ENCODE measurements at regions not wholly inside any gene's neighbourhood (a gene's known extent, or its start where the extent isn't known, plus 50 kb on each side); places are given as distances from the start of the nearest gene placed in this dataset.

DNA sequence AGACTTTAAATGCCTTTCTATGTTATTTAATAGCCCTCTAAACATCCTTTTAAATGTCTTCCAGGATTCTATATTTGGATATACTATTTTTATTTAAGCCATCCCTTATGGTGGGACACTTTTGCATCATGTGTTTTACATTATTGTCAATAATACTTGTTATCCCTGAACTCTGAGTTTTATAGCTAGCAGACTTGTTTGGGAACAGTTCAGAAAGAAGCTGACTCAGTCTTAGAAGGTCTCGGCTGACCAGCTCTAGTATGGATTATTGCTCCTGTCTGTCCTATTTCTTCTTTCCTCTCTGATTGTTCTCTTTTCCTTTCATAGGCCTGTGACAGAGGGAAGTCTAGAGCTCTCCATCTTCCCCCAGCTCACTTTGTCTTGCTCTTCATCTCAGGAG, 77.3 kb upstream of the CXCR4 start:
- H4K8ac ChIP-seq (ENCODE audit: low read depth, low read length) = no peak overlapping the region
- H3K27me3 ChIP-seq (ENCODE audit: insufficient read depth, low read length, poor library complexity) = no peaks in the 10 kb centered on the region
- H2BK5ac ChIP-seq (ENCODE audit: low read length) = no peak overlapping the region
- no peaks in the 10 kb centered on the region for H3K4me1 ChIP-seq (ENCODE audit: control insufficient read depth, low read depth, low read length)
- DNase-seq = no peak
- H3K23ac ChIP-seq (ENCODE audit: low read length) = no peak overlapping the region
- H3K79me1 ChIP-seq (ENCODE audit: low read length) = no peaks in the 10 kb centered on the region
- no peak overlapping the region for H3K56ac ChIP-seq (ENCODE audit: low read length)
- no peak overlapping the region for H3K4me3 ChIP-seq (ENCODE audit: low read length)
- no peak overlapping the region for H2BK15ac ChIP-seq (replicated peaks; ENCODE audit: low read depth)
- H3K79me2 ChIP-seq (ENCODE audit: control insufficient read depth, insufficient read depth, low read length) = no peaks in the 10 kb centered on the region
- no peak overlapping the region for H3K4me2 ChIP-seq (ENCODE audit: low read length)
- no peak overlapping the region for H2BK120ac ChIP-seq (ENCODE audit: low read depth, low read length)
- H3K36me3 ChIP-seq (ENCODE audit: control insufficient read depth, insufficient read depth, low read length) = no peaks in the 10 kb centered on the region
- no peak overlapping the region for H3K18ac ChIP-seq (ENCODE audit: low read length)
- no peak overlapping the region for H3K9ac ChIP-seq (ENCODE audit: low read length)
- WGBS (ENCODE audit: extremely low coverage, insufficient coverage, low lambda C conversion rate) = no CpG with 5 or more reads among the region's 1 CpG
- no peak overlapping the region for H3K27ac ChIP-seq (ENCODE audit: low read depth, low read length)
- H4K5ac ChIP-seq (ENCODE audit: low read length) = no peak overlapping the region
- H2AK5ac ChIP-seq (ENCODE audit: low read length) = no peak overlapping the region
- H3K4ac ChIP-seq (ENCODE audit: low read depth, low read length) = no peak overlapping the region

DNA sequence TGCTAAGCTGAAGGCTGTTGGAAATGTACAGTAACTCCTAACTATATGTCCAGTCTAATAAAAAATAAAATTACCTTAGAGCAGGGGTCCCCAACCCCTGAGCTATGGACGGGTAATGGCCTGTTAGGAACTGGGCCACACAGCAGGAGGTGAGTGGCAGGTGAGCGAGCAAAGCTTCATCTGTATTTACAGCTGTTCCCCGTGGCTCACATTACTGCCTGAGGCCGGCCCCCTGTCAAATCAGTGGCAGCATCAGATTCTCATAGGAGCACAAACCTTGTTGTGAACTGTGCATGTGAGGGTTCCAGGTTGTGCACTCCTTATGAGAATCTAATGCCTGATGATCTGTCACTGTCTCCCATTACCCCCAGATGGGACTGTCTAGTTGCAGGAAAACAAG, 73.1 kb upstream of the CXCR4 start:
- Histone ChIP-seq H2BK5ac (ENCODE audit: low read length) (no peak overlapping the region), H3K56ac (ENCODE audit: low read length) (no peak overlapping the region), H3K23ac (ENCODE audit: low read length) (no peak overlapping the region), H3K4me2 (ENCODE audit: low read length) (no peak overlapping the region), H2AK5ac (ENCODE audit: low read length) (no peak overlapping the region), H2BK120ac (ENCODE audit: low read depth, low read length) (no peak overlapping the region), H3K4me3 (ENCODE audit: low read length) (no peak overlapping the region), H3K79me1 (ENCODE audit: low read length) (no peaks in the 10 kb centered on the region), H2BK15ac (replicated peaks; ENCODE audit: low read depth) (no peak overlapping the region), H3K4me1 (ENCODE audit: control insufficient read depth, low read depth, low read length) (no peaks in the 10 kb centered on the region), H3K36me3 (ENCODE audit: control insufficient read depth, insufficient read depth, low read length) (no peaks in the 10 kb centered on the region), H3K79me2 (ENCODE audit: control insufficient read depth, insufficient read depth, low read length) (no peaks in the 10 kb centered on the region), H4K5ac (ENCODE audit: low read length) (no peak overlapping the region), H3K27me3 (ENCODE audit: insufficient read depth, low read length, poor library complexity) (no peaks in the 10 kb centered on the region), H4K8ac (ENCODE audit: low read depth, low read length) (no peak overlapping the region), H3K27ac (ENCODE audit: low read depth, low read length) (no peak overlapping the region), H3K4ac (ENCODE audit: low read depth, low read length) (no peak overlapping the region), H3K18ac (ENCODE audit: low read length) (no peak overlapping the region), H3K9ac (ENCODE audit: low read length) (no peak overlapping the region)
- DNase-seq = no peak
- WGBS (ENCODE audit: extremely low coverage, insufficient coverage, low lambda C conversion rate) = no CpG with 5 or more reads among the region's 4 CpGs

DNA sequence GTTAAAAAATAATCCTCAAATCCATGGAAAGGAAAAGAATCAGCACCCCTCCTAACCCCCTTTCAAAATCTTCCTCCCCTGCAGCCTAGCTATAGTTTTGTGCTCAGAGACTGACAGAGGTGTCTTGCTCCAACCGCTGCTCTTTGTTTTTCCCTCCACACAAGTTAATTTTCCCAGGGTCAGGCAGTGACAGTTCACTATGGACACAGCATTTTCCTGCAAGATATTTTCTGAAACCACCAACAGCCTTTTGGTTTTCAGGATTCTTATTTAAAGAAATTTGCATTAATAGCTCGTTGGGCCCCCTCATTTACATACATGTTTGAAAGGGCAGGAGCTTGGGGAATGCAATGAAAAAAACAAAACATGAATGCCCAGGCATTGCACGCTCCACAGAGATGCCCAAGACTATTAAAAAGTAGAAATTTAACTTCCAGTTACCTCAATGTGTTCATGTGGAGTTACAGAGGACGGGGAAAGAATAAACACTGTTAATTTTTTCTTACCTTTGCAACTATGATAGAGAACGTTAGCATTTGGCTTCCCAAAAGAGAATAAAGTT, 71.4 kb upstream of the CXCR4 start:
- H2AK5ac ChIP-seq (ENCODE audit: low read length) = no peak overlapping the region
- no peak overlapping the region for H3K9ac ChIP-seq (ENCODE audit: low read length)
- no peak overlapping the region for H3K18ac ChIP-seq (ENCODE audit: low read length)
- no peaks in the 10 kb centered on the region for H3K79me1 ChIP-seq (ENCODE audit: low read length)
- no peaks in the 10 kb centered on the region for H3K79me2 ChIP-seq (ENCODE audit: control insufficient read depth, insufficient read depth, low read length)
- H3K23ac ChIP-seq (ENCODE audit: low read length) = no peak overlapping the region
- H3K4me3 ChIP-seq (ENCODE audit: low read length) = no peak overlapping the region
- H4K8ac ChIP-seq (ENCODE audit: low read depth, low read length) = no peak overlapping the region
- H2BK120ac ChIP-seq (ENCODE audit: low read depth, low read length) = no peak overlapping the region
- H2BK15ac ChIP-seq (replicated peaks; ENCODE audit: low read depth) = no peak overlapping the region
- H4K5ac ChIP-seq (ENCODE audit: low read length) = no peak overlapping the region
- no peak for DNase-seq
- no peaks in the 10 kb centered on the region for H3K36me3 ChIP-seq (ENCODE audit: control insufficient read depth, insufficient read depth, low read length)
- H3K27me3 ChIP-seq (ENCODE audit: insufficient read depth, low read length, poor library complexity) = no peaks in the 10 kb centered on the region
- H3K4ac ChIP-seq (ENCODE audit: low read depth, low read length) = no peak overlapping the region
- no CpG with 5 or more reads among the region's 5 CpGs for WGBS (ENCODE audit: extremely low coverage, insufficient coverage, low lambda C conversion rate)
- no peak overlapping the region for H3K56ac ChIP-seq (ENCODE audit: low read length)
- no peaks in the 10 kb centered on the region for H3K4me1 ChIP-seq (ENCODE audit: control insufficient read depth, low read depth, low read length)
- no peak overlapping the region for H2BK5ac ChIP-seq (ENCODE audit: low read length)
- no peak overlapping the region for H3K4me2 ChIP-seq (ENCODE audit: low read length)
- H3K27ac ChIP-seq (ENCODE audit: low read depth, low read length) = no peak overlapping the region

DNA sequence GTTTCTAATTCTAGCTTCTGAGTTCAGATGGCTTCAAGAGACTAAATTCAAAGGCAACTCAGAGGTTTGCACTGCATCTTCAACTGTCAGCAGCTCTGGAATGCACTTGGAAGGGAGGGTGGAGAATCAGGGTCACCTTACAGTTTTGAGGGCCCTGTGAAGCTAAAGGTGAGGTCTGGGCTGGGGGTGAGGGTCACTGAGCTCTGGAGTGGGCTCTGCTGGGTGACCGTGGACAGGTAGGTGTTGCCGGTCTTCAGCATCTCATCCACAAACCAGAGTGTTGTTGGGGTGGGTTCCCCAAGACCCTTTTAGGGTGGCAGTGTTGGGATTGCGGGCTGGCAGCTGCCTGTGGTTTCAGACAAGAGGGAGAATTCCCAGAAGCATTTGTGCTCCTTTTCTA, 70.1 kb upstream of the CXCR4 start:
- Histone ChIP-seq H3K4me2 (ENCODE audit: low read length) (no peak overlapping the region), H3K9ac (ENCODE audit: low read length) (no peak overlapping the region), H2BK120ac (ENCODE audit: low read depth, low read length) (no peak overlapping the region), H3K4me3 (ENCODE audit: low read length) (no peak overlapping the region), H3K79me2 (ENCODE audit: control insufficient read depth, insufficient read depth, low read length) (no peaks in the 10 kb centered on the region), H3K79me1 (ENCODE audit: low read length) (no peaks in the 10 kb centered on the region), H3K36me3 (ENCODE audit: control insufficient read depth, insufficient read depth, low read length) (no peaks in the 10 kb centered on the region), H3K4me1 (ENCODE audit: control insufficient read depth, low read depth, low read length) (no peaks in the 10 kb centered on the region), H4K5ac (ENCODE audit: low read length) (no peak overlapping the region), H3K27ac (ENCODE audit: low read depth, low read length) (no peak overlapping the region), H3K4ac (ENCODE audit: low read depth, low read length) (no peak overlapping the region), H3K18ac (ENCODE audit: low read length) (no peak overlapping the region), H3K56ac (ENCODE audit: low read length) (no peak overlapping the region), H3K27me3 (ENCODE audit: insufficient read depth, low read length, poor library complexity) (no peaks in the 10 kb centered on the region), H2AK5ac (ENCODE audit: low read length) (no peak overlapping the region), H3K23ac (ENCODE audit: low read length) (no peak overlapping the region), H2BK5ac (ENCODE audit: low read length) (no peak overlapping the region), H2BK15ac (replicated peaks; ENCODE audit: low read depth) (no peak overlapping the region), H4K8ac (ENCODE audit: low read depth, low read length) (no peak overlapping the region)
- no CpG with 5 or more reads among the region's 3 CpGs for WGBS (ENCODE audit: extremely low coverage, insufficient coverage, low lambda C conversion rate)
- no peak for DNase-seq

DNA sequence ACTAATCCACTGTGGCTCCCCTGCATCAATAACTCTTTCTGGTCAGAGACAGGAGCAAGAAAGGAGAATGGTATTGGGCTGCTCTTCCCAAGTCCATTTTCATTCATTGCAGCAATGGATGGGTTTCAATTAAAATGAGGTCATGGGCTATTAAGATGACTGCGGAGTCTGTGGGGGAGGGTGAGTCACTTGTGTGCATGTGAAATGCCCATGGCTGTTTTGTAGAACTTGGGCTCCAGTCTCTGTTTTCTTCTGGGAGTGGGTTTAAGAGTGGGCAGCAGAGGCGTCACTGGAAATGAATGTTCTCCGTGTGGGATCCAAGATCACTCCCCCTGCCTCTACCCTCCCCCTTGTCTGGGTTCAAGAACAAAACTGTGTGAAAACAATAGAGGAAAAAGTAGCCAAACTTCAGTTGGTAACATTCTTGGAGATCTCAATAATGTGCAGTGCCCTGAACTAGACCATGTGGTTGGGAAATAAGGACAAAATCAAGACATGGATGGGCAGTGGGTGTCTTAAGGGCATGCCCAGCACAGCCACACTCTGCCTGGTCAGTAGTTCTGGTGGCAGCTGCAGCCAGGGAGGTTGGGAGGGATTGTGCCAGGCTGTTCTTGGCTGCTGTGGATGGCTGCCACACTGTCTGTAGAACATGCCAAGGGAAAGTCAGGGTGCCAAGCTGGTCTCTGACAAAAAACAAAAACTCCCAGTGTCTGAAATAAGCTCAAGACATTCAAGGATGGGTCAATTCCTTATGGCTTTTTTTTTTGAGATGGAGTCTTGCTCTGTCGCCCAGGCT, 68.2 kb upstream of the CXCR4 start:
- H3K18ac ChIP-seq (ENCODE audit: low read length) = no peak overlapping the region
- no peak overlapping the region for H2BK120ac ChIP-seq (ENCODE audit: low read depth, low read length)
- H2BK5ac ChIP-seq (ENCODE audit: low read length) = no peak overlapping the region
- no peak overlapping the region for H4K8ac ChIP-seq (ENCODE audit: low read depth, low read length)
- H3K4me1 ChIP-seq (ENCODE audit: control insufficient read depth, low read depth, low read length) = no peaks in the 10 kb centered on the region
- H3K23ac ChIP-seq (ENCODE audit: low read length) = no peak overlapping the region
- H3K27ac ChIP-seq (ENCODE audit: low read depth, low read length) = no peak overlapping the region
- H2AK5ac ChIP-seq (ENCODE audit: low read length) = peak overlapping the region; percentile 32
- WGBS (ENCODE audit: extremely low coverage, insufficient coverage, low lambda C conversion rate) = no CpG with 5 or more reads among the region's 4 CpGs
- no peaks in the 10 kb centered on the region for H3K79me1 ChIP-seq (ENCODE audit: low read length)
- no peaks in the 10 kb centered on the region for H3K27me3 ChIP-seq (ENCODE audit: insufficient read depth, low read length, poor library complexity)
- no peak for DNase-seq
- no peak overlapping the region for H4K5ac ChIP-seq (ENCODE audit: low read length)
- no peak overlapping the region for H2BK15ac ChIP-seq (replicated peaks; ENCODE audit: low read depth)
- H3K79me2 ChIP-seq (ENCODE audit: control insufficient read depth, insufficient read depth, low read length) = no peaks in the 10 kb centered on the region
- no peak overlapping the region for H3K9ac ChIP-seq (ENCODE audit: low read length)
- H3K4ac ChIP-seq (ENCODE audit: low read depth, low read length) = no peak overlapping the region
- no peak overlapping the region for H3K4me2 ChIP-seq (ENCODE audit: low read length)
- no peaks in the 10 kb centered on the region for H3K36me3 ChIP-seq (ENCODE audit: control insufficient read depth, insufficient read depth, low read length)
- H3K4me3 ChIP-seq (ENCODE audit: low read length) = no peak overlapping the region
- H3K56ac ChIP-seq (ENCODE audit: low read length) = no peak overlapping the region

DNA sequence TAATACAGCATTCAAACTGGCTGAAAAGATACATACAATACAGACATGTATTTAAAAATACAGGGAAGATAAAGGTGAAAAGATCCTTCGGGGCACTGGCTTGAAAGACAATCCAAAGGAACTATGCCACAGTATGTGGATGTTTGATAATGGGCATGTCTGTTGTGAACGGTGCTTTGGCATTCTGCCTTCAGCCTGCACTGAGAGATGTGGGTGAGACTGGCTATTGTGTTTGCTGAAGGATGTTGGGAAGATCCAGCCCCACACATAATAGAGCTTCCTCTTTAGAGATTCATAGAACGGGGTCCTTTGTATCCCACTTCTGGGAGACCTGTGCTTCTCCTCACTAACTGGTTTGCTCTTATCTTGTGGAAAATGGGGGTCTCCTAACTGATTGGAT, 65.1 kb upstream of the CXCR4 start:
- H2BK15ac ChIP-seq (replicated peaks; ENCODE audit: low read depth) = no peak overlapping the region
- no peak for DNase-seq
- no peak overlapping the region for H2BK5ac ChIP-seq (ENCODE audit: low read length)
- no peak overlapping the region for H4K8ac ChIP-seq (ENCODE audit: low read depth, low read length)
- WGBS (ENCODE audit: extremely low coverage, insufficient coverage, low lambda C conversion rate) = no CpG with 5 or more reads among the region's 3 CpGs
- H4K5ac ChIP-seq (ENCODE audit: low read length) = no peak overlapping the region
- H3K36me3 ChIP-seq (ENCODE audit: control insufficient read depth, insufficient read depth, low read length) = no peaks in the 10 kb centered on the region
- H3K23ac ChIP-seq (ENCODE audit: low read length) = no peak overlapping the region
- H3K18ac ChIP-seq (ENCODE audit: low read length) = no peak overlapping the region
- H3K27me3 ChIP-seq (ENCODE audit: insufficient read depth, low read length, poor library complexity) = no peaks in the 10 kb centered on the region
- H3K4me1 ChIP-seq (ENCODE audit: control insufficient read depth, low read depth, low read length) = peaks cover 15% of the 10 kb centered on the region
- H3K56ac ChIP-seq (ENCODE audit: low read length) = no peak overlapping the region
- H3K9ac ChIP-seq (ENCODE audit: low read length) = no peak overlapping the region
- no peak overlapping the region for H3K4me2 ChIP-seq (ENCODE audit: low read length)
- H3K79me2 ChIP-seq (ENCODE audit: control insufficient read depth, insufficient read depth, low read length) = no peaks in the 10 kb centered on the region
- no peak overlapping the region for H2AK5ac ChIP-seq (ENCODE audit: low read length)
- H3K4ac ChIP-seq (ENCODE audit: low read depth, low read length) = no peak overlapping the region
- H3K4me3 ChIP-seq (ENCODE audit: low read length) = no peak overlapping the region
- no peak overlapping the region for H3K27ac ChIP-seq (ENCODE audit: low read depth, low read length)
- no peak overlapping the region for H2BK120ac ChIP-seq (ENCODE audit: low read depth, low read length)
- no peaks in the 10 kb centered on the region for H3K79me1 ChIP-seq (ENCODE audit: low read length)
